ENCODE measurements at regions not wholly inside any gene's neighbourhood (a gene's known extent, or its start where the extent isn't known, plus 50 kb on each side); places are given as distances from the start of the nearest gene placed in this dataset.

- no peak overlapping the region for H3K27ac ChIP-seq (ENCODE audit: low read depth, low read length, poor library complexity, severe bottlenecking)
- H3K4me1 ChIP-seq (ENCODE audit: insufficient read depth, low read length, severe bottlenecking) = no peaks in the 10 kb centered on the region
- no peaks in the 10 kb centered on the region for H3K9me2 ChIP-seq (ENCODE audit: low read depth, low read length)
- no peak overlapping the region for H2AFZ ChIP-seq (ENCODE audit: low read length)
- H4K20me1 ChIP-seq (ENCODE audit: insufficient read depth, low read length) = no peaks in the 10 kb centered on the region
- no peak overlapping the region for H3K4me3 ChIP-seq (ENCODE audit: low read depth, low read length, poor library complexity, severe bottlenecking)
- no peak for TF ChIP-seq CTCF (IDR thresholded peaks at IDR 0.05; ENCODE audit: low read length)
- TF ChIP-seq EZH2 (IDR thresholded peaks at IDR 0.05; ENCODE audit: borderline replicate concordance, low read length) = no peak
- no peak overlapping the region for H3K9ac ChIP-seq (ENCODE audit: low read length)
- H3K4me2 ChIP-seq (ENCODE audit: low read length) = no peak overlapping the region
- H3K9me3 ChIP-seq (ENCODE audit: low read length) = no peaks in the 10 kb centered on the region
- no peaks in the 10 kb centered on the region for H3K79me2 ChIP-seq (ENCODE audit: insufficient read depth, low read length)
- no peaks in the 10 kb centered on the region for H3K27me3 ChIP-seq (ENCODE audit: insufficient read depth, low read length)
- H3F3A ChIP-seq (ENCODE audit: insufficient read depth, low read length) = no peaks in the 10 kb centered on the region
- H3K36me3 ChIP-seq (ENCODE audit: insufficient read depth, low read length) = no peaks in the 10 kb centered on the region
Observed at GRCh38 chr17:63247706-63248105, 198.4 kb downstream of the CYB561 start.

GRCh38 chr17:63249256-63250004 is 196.7 kb downstream of the CYB561 start:
- Histone ChIP-seq H3F3A (ENCODE audit: insufficient read depth, low read length) (no peaks in the 10 kb centered on the region), H3K9me2 (ENCODE audit: low read depth, low read length) (no peaks in the 10 kb centered on the region), H3K9me3 (ENCODE audit: low read length) (no peaks in the 10 kb centered on the region), H3K9ac (ENCODE audit: low read length) (no peak overlapping the region), H3K36me3 (ENCODE audit: insufficient read depth, low read length) (no peaks in the 10 kb centered on the region), H3K27ac (ENCODE audit: low read depth, low read length, poor library complexity, severe bottlenecking) (no peak overlapping the region), H4K20me1 (ENCODE audit: insufficient read depth, low read length) (no peaks in the 10 kb centered on the region), H3K79me2 (ENCODE audit: insufficient read depth, low read length) (no peaks in the 10 kb centered on the region), H3K27me3 (ENCODE audit: insufficient read depth, low read length) (no peaks in the 10 kb centered on the region), H2AFZ (ENCODE audit: low read length) (no peak overlapping the region), H3K4me3 (ENCODE audit: low read depth, low read length, poor library complexity, severe bottlenecking) (no peak overlapping the region), H3K4me2 (ENCODE audit: low read length) (no peak overlapping the region), H3K4me1 (ENCODE audit: insufficient read depth, low read length, severe bottlenecking) (no peaks in the 10 kb centered on the region)
- no peak for TF ChIP-seq CTCF (IDR thresholded peaks at IDR 0.05; ENCODE audit: low read length)
- no peak for TF ChIP-seq EZH2 (IDR thresholded peaks at IDR 0.05; ENCODE audit: borderline replicate concordance, low read length)

GRCh38 chr17:63250830-63251229 is 195.3 kb downstream of the CYB561 start:
- no peaks in the 10 kb centered on the region for H3K79me2 ChIP-seq (ENCODE audit: insufficient read depth, low read length)
- no peak overlapping the region for H3K9ac ChIP-seq (ENCODE audit: low read length)
- H4K20me1 ChIP-seq (ENCODE audit: insufficient read depth, low read length) = no peaks in the 10 kb centered on the region
- H3K4me2 ChIP-seq (ENCODE audit: low read length) = no peak overlapping the region
- H2AFZ ChIP-seq (ENCODE audit: low read length) = no peak overlapping the region
- no peaks in the 10 kb centered on the region for H3K27me3 ChIP-seq (ENCODE audit: insufficient read depth, low read length)
- H3K4me3 ChIP-seq (ENCODE audit: low read depth, low read length, poor library complexity, severe bottlenecking) = no peak overlapping the region
- no peaks in the 10 kb centered on the region for H3F3A ChIP-seq (ENCODE audit: insufficient read depth, low read length)
- no peak overlapping the region for H3K27ac ChIP-seq (ENCODE audit: low read depth, low read length, poor library complexity, severe bottlenecking)
- H3K36me3 ChIP-seq (ENCODE audit: insufficient read depth, low read length) = no peaks in the 10 kb centered on the region
- no peaks in the 10 kb centered on the region for H3K9me3 ChIP-seq (ENCODE audit: low read length)
- no peaks in the 10 kb centered on the region for H3K4me1 ChIP-seq (ENCODE audit: insufficient read depth, low read length, severe bottlenecking)
- TF ChIP-seq CTCF (IDR thresholded peaks at IDR 0.05; ENCODE audit: low read length) (no peak), EZH2 (IDR thresholded peaks at IDR 0.05; ENCODE audit: borderline replicate concordance, low read length) (no peak)
- no peaks in the 10 kb centered on the region for H3K9me2 ChIP-seq (ENCODE audit: low read depth, low read length)
